ENCODE measurements at regions not wholly inside any gene's neighbourhood (a gene's known extent, or its start where the extent isn't known, plus 50 kb on each side); places are given as distances from the start of the nearest gene placed in this dataset.
A peak's percentile ranks its signal among the peaks of the same experiment; 100 is the strongest.

DNA sequence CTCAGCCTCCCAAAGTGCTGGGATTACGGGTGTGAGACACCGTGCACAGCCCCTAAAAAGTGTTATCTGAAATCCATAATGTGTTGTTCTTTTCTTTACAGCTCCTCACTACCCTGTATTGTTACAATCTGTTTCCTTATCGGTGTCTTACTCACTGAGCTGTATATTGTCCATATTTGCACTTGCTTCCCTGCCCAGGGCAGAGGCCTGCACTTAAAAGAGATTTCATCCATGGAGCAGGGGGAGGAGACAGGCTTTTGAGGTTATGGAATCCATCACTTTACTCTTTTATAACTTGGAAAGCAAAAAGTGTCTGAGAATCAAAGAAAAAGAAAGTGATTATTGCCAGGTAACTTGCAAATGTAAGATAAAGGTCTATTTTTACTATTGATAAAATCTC is 251.0 kb downstream of the DIO2 start:
- DNase-seq, result no peak

- DNase-seq, result no peak
Measured at GRCh38 chr14:79951572-79951971, 259.7 kb downstream of the DIO2 start.

- DNase-seq, result peak; percentile 10
Measured at GRCh38 chr14:79949906-79950305, 261.4 kb downstream of the DIO2 start.

DNA sequence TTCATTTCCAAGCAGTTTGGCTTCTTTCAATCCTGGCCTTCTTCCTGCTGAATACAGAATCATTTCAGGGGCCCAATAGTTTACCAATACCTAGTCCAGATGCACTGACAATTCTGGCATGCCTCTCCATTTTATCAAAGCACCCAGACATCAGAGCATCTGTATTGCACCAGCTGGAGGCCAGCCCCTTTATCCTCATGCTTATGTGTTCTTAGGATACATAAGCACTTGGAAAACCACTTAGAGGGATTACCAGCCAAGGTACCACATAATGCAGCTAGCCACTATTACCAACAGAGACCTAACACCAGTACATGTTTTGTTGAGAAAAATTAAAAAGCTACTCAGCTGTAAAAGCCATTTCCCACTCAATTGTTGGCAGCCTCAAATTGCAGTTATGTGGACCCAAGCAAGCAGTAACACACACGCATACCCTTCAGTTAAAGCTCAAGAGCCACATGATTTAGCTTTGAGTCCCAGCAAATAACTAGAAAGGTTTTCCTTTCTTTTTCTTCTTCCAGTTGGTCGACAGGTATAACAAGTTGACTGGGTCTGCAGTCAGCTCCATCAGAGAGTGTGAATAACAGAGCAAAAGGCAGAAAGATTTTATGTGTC is 263.8 kb downstream of the DIO2 start:
- no peak for DNase-seq

GRCh38 chr14:79939235-79939634 is 272.1 kb downstream of the DIO2 start:
- no peak for DNase-seq

DNA sequence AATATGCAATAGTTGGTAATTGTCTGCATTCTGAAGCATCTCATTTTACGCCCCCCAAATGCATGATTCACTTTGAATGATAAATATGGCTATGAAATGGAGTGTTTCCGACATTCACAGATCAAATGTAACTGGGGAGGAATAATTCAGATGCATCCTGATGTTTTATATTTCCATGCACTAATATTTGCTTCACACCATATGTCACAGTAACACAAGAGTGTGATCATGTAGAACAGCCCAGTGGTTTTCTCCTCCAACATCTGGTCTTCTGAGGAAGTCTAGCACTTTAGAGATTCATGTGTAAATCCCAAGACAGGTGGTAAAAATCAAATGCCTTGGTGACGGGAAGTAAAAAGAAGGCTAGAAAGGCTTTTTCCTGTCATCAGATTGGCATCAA is 273.1 kb downstream of the DIO2 start:
- no peak for DNase-seq

GRCh38 chr14:79937433-79937832 is 273.9 kb downstream of the DIO2 start:
- DNase-seq, result no peak

- no peak for DNase-seq
Measured at GRCh38 chr14:79924551-79924950, 286.8 kb downstream of the DIO2 start.

DNA sequence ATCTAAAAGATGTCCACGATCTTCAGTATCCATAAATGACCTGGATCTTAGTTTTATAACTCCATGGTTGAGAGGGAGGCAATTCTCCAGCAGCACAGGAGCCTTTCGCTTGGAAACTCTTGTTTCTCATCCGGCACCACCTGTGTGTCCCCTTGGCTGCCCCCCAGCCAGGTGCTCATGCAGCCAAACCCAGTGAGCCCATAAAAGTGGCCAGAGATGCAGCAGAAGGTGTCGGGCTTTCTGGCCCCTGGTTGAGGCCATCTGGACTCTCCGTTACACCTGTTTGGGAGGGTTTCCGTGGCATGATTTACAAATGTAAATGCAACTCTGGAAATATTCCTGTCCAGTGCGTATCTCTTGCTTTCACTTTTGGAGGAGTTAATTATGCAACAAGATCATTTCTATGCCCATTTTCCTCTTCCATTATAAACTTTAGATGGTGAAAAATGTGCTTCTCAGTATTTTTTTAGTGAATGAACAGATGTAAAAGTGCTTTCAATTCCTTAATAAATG is 291.1 kb downstream of the DIO2 start:
- no peak for DNase-seq
